NCI-H510A treated with DMSO at 0.1 percent for 48 hours (cell line): ENCODE measurements at regions not wholly inside any gene's neighbourhood (a gene's known extent, or its start where the extent isn't known, plus 50 kb on each side); places are given as distances from the start of the nearest gene placed in this dataset.
A peak's percentile ranks its signal among the peaks of the same experiment; 100 is the strongest.
"Not testable (repeated sequence)": the region's sequence is repeated elsewhere in the genome, so short reads cannot be mapped to it uniquely, and the experiment has no call there.

Source experiments
- DNase-seq: peaks from one replicate; lab custom pipeline; 2025; lab: John Stamatoyannopoulos, UW

DNA sequence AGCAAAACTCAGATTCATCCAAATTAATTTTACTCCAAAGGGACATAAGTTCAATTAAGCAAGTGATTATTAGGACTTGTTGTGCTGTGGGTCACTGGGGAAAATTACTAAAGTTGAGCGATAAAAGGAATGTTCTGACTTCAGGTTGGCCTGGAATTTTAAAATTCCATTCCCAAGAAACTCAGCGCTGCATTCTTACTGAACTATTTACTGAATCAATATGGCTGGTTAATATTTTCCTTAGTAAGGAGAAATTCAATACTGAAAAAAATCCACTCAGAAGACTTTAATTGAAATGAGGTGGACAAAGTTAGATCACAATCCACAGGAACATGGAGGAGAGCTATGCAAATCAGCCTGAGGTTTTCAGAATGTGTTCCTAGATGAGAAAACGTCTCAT is 578.9 kb upstream of the NR5A2 start:
- no peak for DNase-seq

- DNase-seq: no peak
These were observed 578.3 kb upstream of the NR5A2 start for GRCh38 chr1:199449221-199449620.

DNA sequence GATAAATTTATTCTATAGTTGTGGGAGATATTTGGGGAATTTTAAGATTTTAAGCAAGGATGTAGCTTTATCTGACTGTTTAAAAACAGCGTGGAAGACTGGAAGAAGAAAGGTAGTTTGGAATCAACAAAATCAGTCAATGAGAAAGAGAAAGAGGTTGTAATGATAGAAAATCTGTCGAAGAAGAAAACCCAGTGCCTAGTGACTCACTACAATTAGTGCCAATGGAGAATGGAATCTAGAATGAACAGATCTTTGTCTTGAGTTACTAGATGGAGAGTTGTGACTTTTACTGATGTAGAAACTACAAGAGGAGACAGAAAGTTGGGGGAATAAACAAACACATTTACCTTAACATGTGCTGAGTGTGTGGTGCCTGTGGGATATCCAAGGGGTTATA is 577.8 kb upstream of the NR5A2 start:
- DNase-seq: no peak

- DNase-seq: no peak
These were observed 574.9 kb upstream of the NR5A2 start for GRCh38 chr1:199452627-199453026.

DNA sequence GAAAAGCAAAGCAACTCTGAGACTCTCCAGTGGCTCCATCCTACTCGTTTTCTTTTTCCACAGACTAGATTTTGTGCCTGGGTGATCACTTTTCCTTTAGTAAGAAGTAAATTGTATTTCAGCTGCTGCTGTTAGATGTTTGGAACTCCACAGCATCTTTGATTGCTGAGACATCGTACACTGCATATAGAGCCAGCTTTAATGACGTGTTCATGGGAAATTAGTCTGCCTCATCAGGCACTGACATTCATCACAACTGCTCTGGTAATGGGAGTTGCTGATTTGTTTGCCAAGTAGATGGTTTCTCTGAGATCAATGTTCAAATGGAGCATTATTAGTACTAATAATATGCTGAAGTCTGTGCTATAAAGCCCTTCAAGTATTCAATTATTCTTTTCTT is 573.8 kb upstream of the NR5A2 start:
- DNase-seq: no peak

GRCh38 chr1:199460933-199461332 is 566.6 kb upstream of the NR5A2 start:
- no peak for DNase-seq

DNA sequence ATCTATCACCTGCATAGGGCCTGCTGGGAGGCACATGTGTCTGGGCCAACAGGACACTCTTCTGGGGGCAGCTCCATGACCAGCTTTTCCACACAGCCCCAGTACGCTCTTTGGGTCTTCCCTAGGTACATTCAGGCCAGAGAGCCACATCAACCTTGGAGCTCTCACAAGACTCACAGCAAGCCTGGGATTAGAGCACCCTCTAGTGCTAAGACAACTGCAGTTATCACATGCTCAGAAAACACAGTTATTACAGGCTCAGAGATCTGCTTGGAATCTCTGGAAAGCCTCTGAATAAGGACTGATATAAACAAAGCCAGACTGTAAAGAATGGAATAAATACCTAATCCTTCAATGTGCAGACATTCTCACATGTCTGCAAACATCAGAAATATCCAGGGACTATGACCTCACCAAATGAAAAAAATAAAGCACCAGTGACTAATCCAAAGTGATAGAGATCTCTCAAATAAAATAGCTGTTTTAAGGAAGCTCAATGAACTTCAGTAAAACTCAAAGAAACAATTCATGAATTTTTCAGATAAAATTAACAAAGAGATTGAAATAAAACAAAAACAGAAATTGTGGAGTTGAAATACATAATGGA is 563.9 kb upstream of the NR5A2 start:
- no peak for DNase-seq

DNA sequence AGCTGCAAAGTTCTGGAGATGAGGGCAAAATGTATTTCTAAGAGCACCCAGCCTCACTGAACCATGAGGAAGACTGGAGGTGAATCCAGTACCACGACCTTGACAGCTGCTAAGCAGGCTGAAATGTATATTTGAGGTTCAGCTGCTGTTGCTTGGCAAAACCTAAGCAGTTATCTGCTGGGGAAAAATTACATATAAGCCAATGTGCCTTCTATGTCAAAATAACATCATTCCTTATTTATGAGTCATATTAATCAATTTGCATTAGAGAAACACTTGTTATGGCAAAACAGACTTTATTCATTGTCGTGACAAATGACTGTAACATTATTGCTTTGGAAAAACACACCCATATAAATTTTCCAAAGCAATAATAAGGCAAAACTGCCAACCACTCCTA is 560.5 kb upstream of the NR5A2 start:
- no peak for DNase-seq

DNA sequence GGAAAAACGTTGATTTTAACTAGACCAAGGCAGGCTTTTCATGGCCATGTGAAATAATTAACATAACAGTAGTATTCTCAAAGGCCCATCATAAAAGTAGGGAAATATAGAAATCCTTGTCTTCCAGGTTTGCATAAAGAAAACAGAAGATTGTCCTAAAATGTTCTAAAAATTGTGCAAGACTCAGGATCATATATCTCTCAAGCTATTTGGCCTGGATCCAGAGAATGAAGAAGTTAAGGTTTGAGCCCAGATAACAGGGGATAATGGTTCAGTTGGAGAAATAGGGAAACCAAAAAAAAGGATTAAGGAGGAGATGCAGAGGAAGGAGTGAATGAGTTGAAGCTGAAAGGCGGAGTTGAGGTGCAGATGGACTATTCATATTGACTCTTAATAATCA is 555.5 kb upstream of the NR5A2 start:
- no peak for DNase-seq

- DNase-seq: no peak
These were observed 554.5 kb upstream of the NR5A2 start for GRCh38 chr1:199472978-199473377.

- DNase-seq: no peak
These were observed 552.8 kb upstream of the NR5A2 start for GRCh38 chr1:199474738-199475137.

- DNase-seq: no peak
These were observed 545.1 kb upstream of the NR5A2 start for GRCh38 chr1:199482426-199482825.

GRCh38 chr1:199489594-199489993 is 537.9 kb upstream of the NR5A2 start:
- DNase-seq: no peak

- no peak for DNase-seq
These were observed 536.6 kb upstream of the NR5A2 start for GRCh38 chr1:199490769-199491527.

- DNase-seq: no peak
These were observed 532.1 kb upstream of the NR5A2 start for GRCh38 chr1:199495432-199495831.

DNA sequence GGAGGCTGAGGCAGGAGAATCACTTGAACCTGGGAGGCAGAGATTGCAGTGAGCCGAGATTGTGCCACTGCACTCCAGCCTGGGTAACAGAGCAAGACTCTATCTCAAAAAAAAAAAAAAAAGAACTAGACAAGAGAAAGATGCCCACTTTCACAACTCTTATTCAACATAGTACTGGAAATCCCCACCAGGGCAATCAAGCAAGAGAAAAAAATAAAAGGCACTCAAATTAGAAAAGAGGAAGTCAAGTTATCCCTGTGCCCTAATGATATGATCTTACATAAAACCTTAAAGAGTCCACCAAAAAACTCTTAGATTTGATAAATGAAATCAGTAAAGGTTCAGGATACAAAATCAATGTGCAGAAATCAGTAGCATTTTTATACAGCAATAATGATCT is 528.7 kb upstream of the NR5A2 start:
- not testable (repeated sequence) for DNase-seq

DNA sequence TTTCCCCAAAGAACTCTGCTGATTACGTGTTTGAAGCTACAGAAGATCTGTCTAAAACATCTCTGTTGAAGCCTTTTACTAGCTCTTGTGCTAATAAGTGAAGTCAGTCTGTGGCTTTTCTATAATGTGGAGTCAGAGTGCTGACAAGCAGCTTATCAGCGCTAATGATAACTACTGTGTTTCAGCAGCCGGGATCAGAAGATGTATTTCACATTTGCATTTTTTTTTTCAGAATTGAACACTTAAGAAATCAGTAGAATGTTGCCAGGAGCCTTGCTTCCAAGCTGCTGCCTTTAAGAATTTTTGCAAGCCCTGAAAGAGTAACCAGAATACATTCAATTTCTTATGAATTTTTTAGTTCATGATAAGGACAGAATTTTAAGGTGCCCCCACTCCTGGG is 519.4 kb upstream of the NR5A2 start:
- DNase-seq: no peak

- DNase-seq: no peak
These were observed 518.9 kb upstream of the NR5A2 start for GRCh38 chr1:199508653-199509052.

DNA sequence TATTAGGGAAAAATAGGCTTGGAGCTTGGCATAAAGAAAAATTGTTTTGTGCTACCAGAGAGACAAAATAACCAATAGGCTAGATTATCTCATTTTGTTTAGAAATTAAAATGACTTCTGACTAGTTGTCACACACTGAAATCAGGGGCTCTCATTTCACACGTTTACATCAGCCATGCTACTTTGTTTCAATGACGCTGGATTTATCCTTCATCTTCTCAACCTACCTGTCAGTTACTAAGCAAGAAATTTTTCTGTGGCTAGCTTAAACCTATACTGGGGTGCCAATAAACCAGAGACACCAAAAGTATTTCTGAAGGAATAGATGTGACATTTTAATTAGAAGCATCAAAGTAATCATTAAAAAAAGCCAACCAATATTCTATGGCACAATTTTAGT is 518.1 kb upstream of the NR5A2 start:
- DNase-seq: no peak

DNA sequence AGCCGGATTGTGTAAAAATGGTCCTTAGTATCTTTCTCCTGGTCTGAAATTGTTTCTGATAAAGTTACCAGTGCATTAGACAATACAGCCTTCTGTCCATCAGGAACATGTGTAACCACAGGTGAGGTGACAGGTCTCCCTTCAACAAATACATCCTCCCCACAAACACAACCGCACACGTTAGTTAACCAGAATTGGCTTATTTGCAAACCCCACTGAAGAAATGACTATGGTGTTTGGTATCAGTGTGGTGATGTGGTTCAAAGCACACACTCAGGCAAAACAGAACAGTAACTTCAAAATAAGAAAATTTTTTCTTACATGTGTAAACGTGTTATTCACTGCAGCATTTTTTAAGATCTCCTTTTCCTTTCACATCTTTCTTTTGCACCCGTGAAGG is 517.2 kb upstream of the NR5A2 start:
- DNase-seq: no peak

DNA sequence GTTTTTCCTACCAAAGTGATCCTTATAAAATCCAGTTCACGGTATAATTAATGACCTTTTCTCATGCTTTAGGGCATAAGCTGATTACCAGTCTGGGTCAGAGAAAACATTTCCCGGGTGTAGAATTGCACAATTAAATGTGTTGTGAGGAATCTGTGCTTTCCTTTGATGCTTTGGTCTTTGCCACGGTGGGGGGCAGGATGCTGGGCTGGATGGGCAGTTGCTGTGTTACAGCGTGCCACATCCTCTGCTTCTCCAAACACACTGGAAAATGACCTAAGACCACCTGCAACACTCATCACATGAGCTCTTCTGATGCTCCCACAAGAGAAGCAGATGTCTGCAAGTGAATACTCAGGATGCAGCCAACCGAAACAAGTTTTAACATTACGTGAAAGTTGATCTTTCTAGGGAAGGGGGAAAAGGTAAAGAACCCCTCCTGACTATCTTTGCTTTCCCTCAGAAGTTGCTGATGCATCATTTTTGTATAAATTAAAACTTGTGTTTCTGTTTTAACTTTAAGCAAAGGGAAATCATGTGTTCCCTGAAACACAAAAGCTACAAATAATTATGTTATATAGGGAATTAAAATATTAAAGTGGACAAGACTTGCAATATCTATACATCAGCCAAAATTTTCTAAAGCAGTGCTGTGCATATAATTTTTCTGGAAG is 515.3 kb upstream of the NR5A2 start:
- DNase-seq: peak; percentile 86

- peak; percentile 22 for DNase-seq
These were observed 512.2 kb upstream of the NR5A2 start for GRCh38 chr1:199515261-199515660.

DNA sequence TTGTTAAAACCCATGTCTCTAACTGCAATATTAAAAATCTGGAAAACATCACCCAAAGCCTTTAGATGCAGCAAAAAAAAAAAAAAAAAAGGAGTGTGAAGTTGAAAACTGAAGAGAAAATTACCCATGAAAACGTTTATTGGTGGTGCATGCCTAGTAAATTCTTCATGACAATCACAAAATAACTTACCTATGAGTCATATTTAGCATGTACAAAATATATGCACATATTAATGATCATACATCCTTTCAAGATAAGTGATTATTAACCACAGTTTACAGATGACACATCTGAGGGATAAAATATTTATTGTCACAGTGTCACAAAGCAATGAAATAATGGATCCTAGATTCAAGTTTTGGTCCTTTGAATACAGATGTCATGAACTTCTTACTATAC is 505.2 kb upstream of the NR5A2 start:
- DNase-seq: no peak
